Calu3 (cell line): ENCODE measurements at regions not wholly inside any gene's neighbourhood (a gene's known extent, or its start where the extent isn't known, plus 50 kb on each side); places are given as distances from the start of the nearest gene placed in this dataset.

Source experiments
- BruUV-seq: library from RNA; stranded (reverse); fragments of 400-500 nt; replicated peaks from 2 replicates; lab custom pipeline; 2021; lab: Mats Ljungman, UMichigan
- CTCF ChIA-PET: fragments of 300-600 bp; sonication (Branson Sonifier 250); formaldehyde crosslinking; loops from one replicate; lab custom pipeline; 2022; ENCODE audit warnings: antibody characterized with exemption; lab: Charles Lee
- DNase-seq: peaks from one replicate; pipeline ENCODE4 v3.0.0; 2022
- H3K27ac Mint-ChIP-seq: one replicate; pipeline ENCODE4 v1.8.0; 2022; ENCODE audit warnings: mixed read lengths; ENCODE audit not compliant: unreplicated experiment
- H3K27me3 Mint-ChIP-seq: one replicate; pipeline ENCODE4 v1.8.0; 2022; ENCODE audit warnings: mixed read lengths; ENCODE audit not compliant: unreplicated experiment
- H3K36me3 Mint-ChIP-seq: one replicate; pipeline ENCODE4 v1.8.0; 2022; ENCODE audit warnings: mild to moderate bottlenecking, moderate library complexity, mixed read lengths; ENCODE audit not compliant: insufficient read depth, unreplicated experiment
- H3K4me1 Mint-ChIP-seq: one replicate; pipeline ENCODE4 v1.8.0; 2022; ENCODE audit warnings: mild to moderate bottlenecking, low read depth, mixed read lengths; ENCODE audit not compliant: unreplicated experiment
- H3K4me3 Mint-ChIP-seq: one replicate; pipeline ENCODE4 v1.8.0; 2022; ENCODE audit warnings: mild to moderate bottlenecking, low read depth, moderate library complexity, mixed read lengths; ENCODE audit not compliant: unreplicated experiment
- H3K9me3 Mint-ChIP-seq: one replicate; pipeline ENCODE4 v1.8.0; 2022; ENCODE audit warnings: low read depth, mixed read lengths; ENCODE audit not compliant: unreplicated experiment
- CTCF ChIP-seq: fragments of 200-600 bp; IDR thresholded peaks from one replicate; pipeline ENCODE4 v1.8.0; 2022; ENCODE audit warnings: antibody characterized with exemption; ENCODE audit not compliant: unreplicated experiment
- intact Hi-C: fragments of 100-400 bp; cut with micrococcal nuclease; formaldehyde crosslinking; loops from one replicate; pipeline ENCODE4 v1.10.0; 2022; ENCODE audit not compliant: unreplicated experiment

GRCh38 chr1:61012341-61012761, 70.0 kb upstream of the NFIA start:
- Mint-ChIP-seq H3K9me3 (no peaks in the 10 kb centered on the region), H3K4me1 (no peaks in the 10 kb centered on the region), H3K27ac (no peak overlapping the region), H3K4me3 (no peak overlapping the region), H3K27me3 (peaks cover 33% of the 10 kb centered on the region), H3K36me3 (no peaks in the 10 kb centered on the region)
- TF ChIP-seq CTCF, result no peak
- DNase-seq, result no peak
- intact Hi-C loops, result no loop called here
- BruUV-seq, result no TSS peak
- CTCF ChIA-PET, result interaction anchor here (0.5 kb wide), 1 partner anchor 164 kb away, joined by 3 read pairs; no protein-coding TSS in a partner anchor

- H3K9me3 Mint-ChIP-seq, result no peaks in the 10 kb centered on the region
- H3K27ac Mint-ChIP-seq, result no peak overlapping the region
- intact Hi-C loops, result no loop called here
- BruUV-seq, result no TSS peak
- H3K4me3 Mint-ChIP-seq, result no peak overlapping the region
- CTCF ChIA-PET, result interaction anchor here (0.5 kb wide), 1 partner anchor 163 kb away, joined by 3 read pairs; no protein-coding TSS in a partner anchor
- DNase-seq, result no peak
- no peaks in the 10 kb centered on the region for H3K36me3 Mint-ChIP-seq
- TF ChIP-seq CTCF, result no peak
- peaks cover 26% of the 10 kb centered on the region for H3K27me3 Mint-ChIP-seq
- no peaks in the 10 kb centered on the region for H3K4me1 Mint-ChIP-seq
Measured at GRCh38 chr1:61011561-61012263, 70.6 kb upstream of the NFIA start.

DNA sequence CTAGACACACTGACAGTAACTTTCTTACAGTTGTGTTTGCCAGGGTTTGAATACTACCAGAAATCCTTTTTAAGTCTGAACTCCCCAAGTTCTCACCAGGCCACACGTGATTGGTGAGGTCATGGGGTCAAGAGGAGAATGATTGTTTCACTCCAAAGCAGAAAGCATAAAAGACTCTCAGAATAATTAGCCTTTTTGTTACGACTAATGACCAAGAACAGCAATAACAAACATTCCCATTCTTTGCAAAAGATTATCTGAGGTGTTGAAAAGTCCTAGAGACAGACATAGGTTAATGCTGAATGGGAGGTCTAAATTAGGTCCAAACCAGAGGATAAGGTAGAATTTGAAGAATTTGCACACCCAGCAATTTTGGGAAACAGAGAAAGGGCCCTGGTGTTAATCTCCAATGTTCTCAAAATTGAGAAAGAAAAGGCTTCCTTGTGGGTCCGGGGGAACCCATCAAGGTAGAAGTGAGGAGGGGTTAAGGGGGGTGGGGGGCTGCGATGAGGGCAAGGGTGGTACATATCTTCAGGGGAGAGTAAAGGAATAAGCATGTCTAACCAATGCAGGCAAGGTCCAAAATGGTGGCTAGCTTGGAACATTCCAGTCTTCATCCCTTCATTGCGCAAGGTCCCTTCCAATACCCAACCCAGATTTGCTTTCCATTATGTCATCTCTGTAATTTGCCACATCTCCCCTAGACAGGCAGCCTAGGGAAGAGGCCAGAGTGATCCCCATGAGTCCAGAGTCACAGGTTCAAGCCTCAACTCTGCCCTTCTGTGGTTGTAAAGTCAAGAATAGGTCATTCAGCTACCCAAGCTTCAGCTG, 74.6 kb upstream of the NFIA start:
- no peak for DNase-seq
- Mint-ChIP-seq H3K36me3 (no peaks in the 10 kb centered on the region), H3K27ac (no peak overlapping the region), H3K4me1 (no peaks in the 10 kb centered on the region), H3K9me3 (no peaks in the 10 kb centered on the region), H3K27me3 (peaks cover 25% of the 10 kb centered on the region), H3K4me3 (no peak overlapping the region)
- intact Hi-C loops, result no loop called here
- CTCF ChIA-PET, result interaction anchor here (0.5 to 0.7 kb wide), 2 partner anchors 158 to 771 kb away, joined by 3 to 7 read pairs; no protein-coding TSS in a partner anchor
- TF ChIP-seq CTCF, result no peak
- BruUV-seq, result no TSS peak

DNA sequence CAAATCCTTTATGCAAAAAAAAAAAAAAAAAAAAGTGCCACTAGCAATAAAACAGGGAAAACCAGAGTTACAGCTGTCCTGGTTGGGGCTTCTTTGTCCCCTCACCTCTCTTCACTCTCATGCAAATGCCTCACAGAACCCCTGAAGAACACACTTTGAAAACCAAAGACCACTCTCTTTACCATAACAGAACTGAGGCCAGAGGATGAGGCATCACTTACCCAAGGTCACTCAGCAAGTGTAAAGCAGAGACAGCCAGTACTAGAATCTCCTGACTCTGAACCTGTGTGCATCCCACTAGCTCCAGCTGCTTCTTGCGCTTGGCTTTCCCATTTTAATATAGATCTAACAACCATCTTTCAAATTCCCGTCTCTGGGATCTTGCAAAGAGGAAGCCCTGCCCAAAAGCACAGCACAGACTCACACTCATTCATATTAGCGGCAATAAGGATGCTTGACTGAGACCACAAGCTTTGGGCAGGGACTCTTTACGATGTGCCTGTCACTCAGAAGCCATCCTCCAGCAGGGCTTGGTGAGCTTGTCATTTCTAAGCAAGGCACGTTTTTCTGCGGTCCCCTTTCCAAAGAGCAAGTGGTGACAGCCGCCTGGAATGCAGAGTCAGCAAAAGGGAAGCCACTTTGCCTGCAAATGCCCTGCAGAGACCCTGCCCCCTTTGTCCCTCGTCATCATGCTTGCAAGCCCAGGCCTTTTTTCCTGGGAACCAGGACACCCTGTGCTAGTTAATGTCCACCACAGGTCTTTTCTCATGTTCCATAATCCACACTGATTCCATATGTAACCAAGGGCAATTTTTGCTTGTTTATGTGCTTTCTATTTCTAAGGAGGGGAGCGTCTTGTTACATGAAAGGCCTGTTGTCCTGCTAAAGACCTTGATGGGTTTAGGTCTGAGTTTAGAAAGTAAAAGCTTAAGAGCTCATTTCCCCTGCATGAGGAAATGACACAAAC, 76.5 kb upstream of the NFIA start:
- intact Hi-C loops, result no loop called here
- no peaks in the 10 kb centered on the region for H3K4me1 Mint-ChIP-seq
- H3K9me3 Mint-ChIP-seq, result no peaks in the 10 kb centered on the region
- no peak overlapping the region for H3K27ac Mint-ChIP-seq
- no peak for TF ChIP-seq CTCF
- no peak overlapping the region for H3K4me3 Mint-ChIP-seq
- BruUV-seq, result no TSS peak
- no peaks in the 10 kb centered on the region for H3K36me3 Mint-ChIP-seq
- peaks cover 25% of the 10 kb centered on the region for H3K27me3 Mint-ChIP-seq
- CTCF ChIA-PET, result interaction anchor here (0.6 kb wide), 1 partner anchor 854 kb away, joined by 3 read pairs; no protein-coding TSS in a partner anchor
- no peak for DNase-seq
